T47D (cell line): ENCODE measurements at regions not wholly inside any gene's neighbourhood (a gene's known extent, or its start where the extent isn't known, plus 50 kb on each side); places are given as distances from the start of the nearest gene placed in this dataset.
A peak's percentile ranks its signal among the peaks of the same experiment; 100 is the strongest.

ENCODE experiments used
- DNase-seq, 2 experiments: peaks; one replicate each; pipeline versions ENCODE4 v3.0.0 to v3.0.0-alpha.2; 2011 to 2012; ENCODE audit warnings: low read depth in 1 of 2, low spot score in 1 of 2
- JUND ChIP-seq: IDR thresholded peaks from 2 replicates; pipeline ENCODE4 v1.6.1; 2012; ENCODE audit warnings: low read depth
- in situ Hi-C: cut with HindIII; loops from 2 replicates; pipeline ENCODE4 v1.10.0; 2016; ENCODE audit warnings: low sequenced_read_pairs, low pct_unique_long_range_greater_than_20kb

DNA sequence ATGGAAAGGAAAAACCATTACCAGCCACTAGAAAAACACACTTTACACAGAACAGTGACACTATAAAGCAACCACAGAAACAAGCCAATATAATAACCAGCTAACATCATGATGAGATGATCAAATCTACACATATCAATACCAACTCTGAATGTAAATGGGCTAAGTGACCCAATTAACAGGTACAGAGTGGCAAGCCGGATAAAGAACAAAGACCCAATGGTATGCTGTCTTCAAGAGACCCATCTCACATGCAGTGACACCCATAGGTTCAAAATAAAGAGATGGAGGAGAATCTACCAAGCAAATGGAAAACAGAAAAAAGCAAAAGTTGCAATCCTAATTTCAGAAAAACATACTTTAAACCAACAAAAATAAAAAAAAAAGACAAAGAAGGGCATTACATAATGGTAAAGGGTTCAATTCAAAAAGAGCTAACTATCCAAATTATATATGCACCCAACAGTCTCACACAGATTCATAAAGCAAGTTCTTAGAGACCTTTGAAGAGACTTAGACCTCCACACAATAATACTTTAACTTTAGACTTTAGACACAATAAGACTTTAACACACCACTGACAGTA is 160.3 kb upstream of the TMEM45B start:
- TF ChIP-seq JUND, result no peak
- in situ Hi-C loops, result no loop called here
- DNase-seq, result no peak

DNA sequence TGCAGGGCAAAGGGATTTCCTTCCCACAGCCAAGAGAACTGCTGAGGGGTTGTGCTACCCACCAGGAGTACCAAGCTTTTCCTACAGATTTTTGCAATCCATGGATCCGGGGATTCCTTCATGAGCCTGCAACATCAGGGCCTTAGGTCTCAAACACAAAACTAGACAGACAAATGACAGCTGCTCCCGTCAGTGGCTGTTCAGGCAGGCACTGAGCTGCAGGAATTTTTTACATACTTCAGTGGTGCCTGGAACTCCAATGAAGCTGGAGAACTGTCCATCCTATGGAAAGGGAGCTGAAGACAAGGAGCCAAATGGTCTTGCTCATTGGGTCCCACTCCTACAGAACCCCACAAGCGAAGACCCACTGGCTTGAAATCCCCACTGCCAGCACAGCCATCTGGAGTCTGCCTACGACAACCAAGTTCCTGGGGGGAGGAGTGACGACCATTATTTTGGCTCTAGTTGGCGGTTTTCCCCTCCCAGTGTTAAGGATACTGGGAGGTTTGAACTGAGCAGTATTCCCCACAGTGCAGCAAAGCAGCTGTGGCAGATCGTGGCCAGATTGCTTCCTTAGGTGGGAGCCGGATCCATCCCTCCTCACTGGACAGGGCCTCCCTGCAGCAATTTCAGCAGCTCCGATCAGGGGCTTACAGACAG is 157.7 kb upstream of the TMEM45B start:
- no peak for DNase-seq
- in situ Hi-C loops, result no loop called here
- TF ChIP-seq JUND, result no peak

DNA sequence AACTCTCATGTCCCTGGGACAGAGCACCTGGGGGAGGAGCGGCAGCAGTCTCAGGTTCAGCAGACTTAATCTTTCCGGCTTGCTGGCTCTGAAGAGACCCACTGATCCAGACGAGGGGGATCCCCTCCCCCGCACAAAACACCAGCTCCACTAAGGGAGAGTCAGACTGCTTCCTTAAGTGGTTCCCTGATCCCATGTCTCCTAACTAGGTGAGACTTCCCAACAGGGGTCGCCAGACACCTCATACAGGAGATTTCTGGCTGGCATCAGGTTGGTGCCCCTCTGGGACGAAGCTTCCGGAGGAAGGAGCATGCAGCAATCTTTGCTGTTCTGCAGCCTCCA is 157.2 kb upstream of the TMEM45B start:
- in situ Hi-C loops, result no loop called here
- DNase-seq, result peak in 1 of 2 experiments; percentile 30

DNA sequence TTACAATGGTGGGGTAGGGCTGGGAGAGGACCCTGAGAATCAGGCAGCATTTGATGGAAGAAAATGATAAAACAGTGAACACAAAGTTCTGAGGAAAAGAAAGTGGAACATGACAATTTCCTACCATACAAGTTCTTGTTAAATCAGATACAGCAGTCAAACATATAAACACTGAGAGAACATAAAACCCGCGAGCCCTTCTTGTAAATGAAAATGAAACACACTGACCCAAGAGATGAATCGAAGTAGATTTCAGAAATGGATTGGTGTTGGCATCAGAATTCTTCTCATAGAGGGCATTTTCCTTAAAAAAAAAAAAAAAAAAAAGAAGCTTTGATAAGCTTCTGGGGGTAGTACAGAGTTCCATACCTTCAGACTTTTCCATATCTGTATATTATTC is 134.7 kb upstream of the TMEM45B start:
- peak in 1 of 2 experiments; percentile 40 for DNase-seq
- in situ Hi-C loops, result no loop called here
- TF ChIP-seq JUND, result no peak

More for the DNA sequence above, 157.2 kb upstream of the TMEM45B start:
- TF ChIP-seq JUND, result no peak

DNA sequence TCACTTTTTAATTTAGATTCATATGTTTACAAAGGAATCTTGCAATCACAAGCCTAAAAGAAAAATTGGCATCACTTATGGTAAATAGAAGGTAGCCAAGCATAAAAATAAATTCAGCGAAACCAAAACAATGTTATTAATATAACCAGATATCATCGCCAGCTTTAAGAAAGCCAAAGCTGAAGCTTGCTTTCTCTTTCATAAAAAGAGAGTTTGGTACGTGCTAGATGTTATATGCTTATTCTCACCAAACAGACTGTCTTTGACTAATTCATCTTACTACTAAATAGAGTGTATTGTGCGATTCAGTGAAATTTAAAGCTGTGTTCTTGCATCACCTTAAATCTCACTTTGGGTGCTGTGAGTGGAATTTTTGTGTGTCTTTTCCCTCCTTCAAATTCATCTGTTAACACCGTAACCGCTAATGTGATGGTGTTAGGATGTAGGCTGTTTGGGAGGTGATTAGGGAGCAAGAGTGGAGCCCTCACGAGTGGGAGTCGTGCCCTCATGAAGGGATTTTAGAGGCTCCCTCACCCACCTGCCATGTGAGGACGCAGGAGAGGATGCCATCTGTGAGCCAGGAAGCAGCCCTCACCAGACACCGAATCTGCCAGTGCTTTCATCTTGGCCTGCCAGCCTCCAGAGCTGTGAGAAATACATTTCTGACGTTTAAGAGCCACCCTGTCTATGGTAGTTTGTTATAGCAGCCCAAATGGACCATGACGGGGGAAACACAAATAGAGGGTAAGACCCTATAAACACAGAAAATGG is 134.1 kb upstream of the TMEM45B start:
- TF ChIP-seq JUND, result no peak
- in situ Hi-C loops, result no loop called here
- DNase-seq, result no peak

DNA sequence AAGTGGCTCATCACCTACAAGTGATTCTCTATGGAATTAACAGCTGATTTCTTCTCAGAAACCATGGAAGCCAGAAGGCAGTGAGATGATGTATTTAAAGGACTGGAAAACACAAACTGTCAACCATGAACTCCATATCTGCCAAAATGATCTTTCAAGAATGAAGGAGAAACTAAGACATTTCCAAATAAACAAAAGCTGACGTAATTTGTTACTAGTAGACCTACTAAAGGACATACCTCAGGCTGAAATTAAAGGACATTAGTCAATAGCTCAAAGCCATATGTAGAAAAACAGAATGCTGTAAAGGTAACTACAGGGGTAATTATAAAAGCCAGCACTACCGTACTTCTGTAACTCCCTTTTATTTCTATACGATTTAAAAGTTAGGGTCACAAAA is 129.4 kb upstream of the TMEM45B start:
- in situ Hi-C loops, result no loop called here
- DNase-seq, result no peak
- no peak for TF ChIP-seq JUND

DNA sequence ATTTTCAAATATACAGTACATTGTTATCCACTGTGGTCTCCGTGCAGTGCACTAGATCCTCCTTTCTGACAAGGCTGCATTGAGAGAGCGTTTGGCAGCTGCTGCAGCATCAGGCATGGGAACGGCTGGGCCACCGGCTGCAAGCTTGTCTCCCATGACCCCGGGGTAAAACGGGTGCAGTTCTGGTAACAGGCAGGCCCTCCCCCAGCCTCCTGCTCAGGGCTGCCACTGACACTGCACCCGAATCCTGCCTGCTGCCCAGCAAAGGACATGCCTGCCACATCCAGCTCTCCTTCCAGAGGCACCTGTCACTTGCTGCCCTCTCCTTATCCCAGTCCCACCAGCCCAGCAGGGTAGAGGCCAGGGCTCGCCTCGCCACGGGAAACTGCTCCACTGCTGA is 124.5 kb upstream of the TMEM45B start:
- no peak for TF ChIP-seq JUND
- DNase-seq, result no peak
- in situ Hi-C loops, result no loop called here

DNA sequence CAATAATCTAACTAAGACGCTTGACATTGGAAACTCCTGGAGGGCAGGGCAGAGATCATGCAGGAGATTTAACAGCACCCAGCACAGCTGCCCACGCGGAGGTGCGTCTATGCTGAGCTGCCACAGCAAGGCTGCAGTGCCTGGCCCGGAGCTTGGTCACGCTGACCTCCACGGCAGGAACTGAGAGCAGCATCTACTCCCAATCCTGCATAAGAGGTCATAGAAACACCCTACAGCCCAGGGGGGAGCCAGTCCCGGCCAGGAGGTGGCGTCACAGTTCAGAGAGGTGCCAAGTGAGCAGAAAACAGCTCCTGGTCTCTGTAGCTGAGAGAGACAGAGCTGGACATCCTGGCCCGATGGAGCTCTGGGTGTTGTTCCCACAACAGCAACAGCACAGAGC is 121.1 kb upstream of the TMEM45B start:
- TF ChIP-seq JUND, result no peak
- DNase-seq, result peak; percentile 57 to 84
- in situ Hi-C loops, result no loop called here

DNA sequence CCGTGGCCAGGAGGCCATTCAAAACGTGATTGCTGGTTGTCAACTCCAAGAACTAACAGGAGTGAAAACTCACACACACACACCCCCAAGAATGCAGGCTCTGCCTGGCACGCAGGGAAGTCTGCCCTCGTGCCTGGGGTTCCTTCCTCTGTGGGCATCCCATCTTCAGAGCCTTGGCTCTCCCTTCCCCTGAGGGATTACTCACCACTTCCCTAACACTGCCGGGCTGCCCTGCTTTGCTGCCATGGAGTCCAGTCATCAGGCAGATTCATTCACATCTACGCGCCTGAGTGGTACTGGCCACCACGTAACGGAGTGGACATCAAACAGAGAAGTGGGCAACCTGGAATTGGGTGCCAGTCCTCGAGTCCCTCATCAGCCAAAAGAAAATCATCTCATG is 120.7 kb upstream of the TMEM45B start:
- no peak for TF ChIP-seq JUND
- no peak for DNase-seq
- in situ Hi-C loops, result no loop called here

DNA sequence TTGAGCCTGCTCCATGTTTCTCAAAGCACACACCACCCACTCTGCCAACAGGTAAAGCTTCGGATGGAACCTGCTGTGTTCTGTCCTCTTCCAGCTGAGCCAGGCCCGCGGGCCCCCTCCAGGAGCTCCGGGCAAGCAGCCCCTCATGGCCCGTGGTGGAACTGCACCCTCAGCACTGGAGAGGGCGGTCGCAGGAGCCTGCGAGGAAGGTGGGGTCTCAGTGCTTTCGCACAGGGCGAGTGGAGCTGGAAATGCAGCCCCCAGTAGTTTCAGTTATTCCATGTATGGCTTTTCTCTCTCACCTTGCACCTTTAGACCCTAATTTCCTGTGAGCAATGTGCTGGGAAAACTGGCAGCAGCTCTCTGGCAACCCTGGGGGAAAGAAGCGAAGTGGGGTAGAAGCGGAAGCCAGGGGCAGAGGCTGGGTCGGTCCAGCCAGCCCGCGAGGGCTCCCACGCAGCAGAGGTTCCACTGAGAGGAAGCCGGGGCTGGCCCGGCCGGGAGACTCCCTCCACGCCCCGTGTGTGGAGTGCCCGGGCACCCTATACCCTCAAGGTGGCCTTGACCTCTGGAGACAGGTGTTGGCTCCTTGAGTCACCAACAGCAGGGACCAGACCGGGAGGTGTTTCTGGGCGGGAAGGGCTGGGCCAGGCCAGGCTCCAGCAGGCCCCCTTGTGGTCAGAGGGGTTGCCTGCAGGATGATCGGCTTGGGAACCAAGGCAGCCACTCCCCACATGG is 119.9 kb upstream of the TMEM45B start:
- no peak for TF ChIP-seq JUND
- in situ Hi-C loops, result no loop called here
- peak; percentile 58 to 85 for DNase-seq

DNA sequence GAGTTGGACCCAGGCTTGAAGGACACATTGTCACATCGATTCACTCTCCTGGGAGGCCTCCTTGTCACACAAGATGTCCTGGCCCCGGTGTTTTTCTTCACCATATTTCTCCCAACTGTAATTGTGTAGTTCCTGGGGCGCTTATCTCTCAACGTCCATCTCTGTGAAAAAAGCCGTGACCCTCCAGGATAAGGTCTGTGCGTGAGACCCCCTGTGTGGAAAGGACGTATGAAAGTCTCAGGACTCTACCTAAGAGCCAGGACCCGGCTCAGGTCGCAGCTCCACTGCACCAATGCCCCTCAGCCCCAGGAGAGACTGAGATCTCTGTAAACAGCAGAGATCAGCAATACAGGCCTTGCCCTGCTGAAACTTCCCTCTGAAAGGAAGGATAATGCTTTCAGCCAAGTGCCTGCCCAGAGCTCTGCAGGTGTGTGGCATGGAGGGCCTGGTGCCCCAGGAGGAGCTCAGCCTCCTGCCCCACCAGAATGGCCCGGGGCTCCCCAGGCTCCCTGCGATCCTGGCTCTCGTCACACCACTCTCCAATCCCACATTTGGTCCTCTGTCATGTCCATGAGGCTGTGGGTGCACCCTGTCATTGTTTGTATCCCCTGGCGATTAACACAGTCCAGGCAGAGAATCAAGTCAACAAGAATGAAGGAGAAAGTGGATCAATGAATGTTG is 119.2 kb upstream of the TMEM45B start:
- DNase-seq, result no peak
- TF ChIP-seq JUND, result no peak
- in situ Hi-C loops, result no loop called here

DNA sequence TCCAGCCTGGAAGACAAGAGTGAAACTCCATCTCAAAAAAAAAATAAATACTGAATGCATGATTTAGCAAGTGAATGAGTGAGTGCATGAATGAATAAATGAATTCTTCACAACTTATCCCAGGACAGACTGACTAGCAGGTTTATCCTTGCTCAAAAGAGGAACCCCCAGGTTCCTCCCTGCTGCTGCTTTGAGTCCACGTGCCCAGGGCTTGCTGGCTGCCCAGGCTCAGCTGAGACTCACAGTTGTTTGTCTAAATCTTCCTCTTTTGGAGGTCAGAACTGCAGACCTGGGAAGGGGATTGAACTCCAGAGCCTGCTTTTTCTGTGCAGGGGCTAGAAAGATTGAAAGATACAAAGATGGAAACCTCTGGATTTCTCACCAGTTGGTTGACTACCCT is 117.4 kb upstream of the TMEM45B start:
- no peak for DNase-seq
- in situ Hi-C loops, result no loop called here
- no peak for TF ChIP-seq JUND
